ENCODE measurements at regions not wholly inside any gene's neighbourhood (a gene's known extent, or its start where the extent isn't known, plus 50 kb on each side); places are given as distances from the start of the nearest gene placed in this dataset.

DNA sequence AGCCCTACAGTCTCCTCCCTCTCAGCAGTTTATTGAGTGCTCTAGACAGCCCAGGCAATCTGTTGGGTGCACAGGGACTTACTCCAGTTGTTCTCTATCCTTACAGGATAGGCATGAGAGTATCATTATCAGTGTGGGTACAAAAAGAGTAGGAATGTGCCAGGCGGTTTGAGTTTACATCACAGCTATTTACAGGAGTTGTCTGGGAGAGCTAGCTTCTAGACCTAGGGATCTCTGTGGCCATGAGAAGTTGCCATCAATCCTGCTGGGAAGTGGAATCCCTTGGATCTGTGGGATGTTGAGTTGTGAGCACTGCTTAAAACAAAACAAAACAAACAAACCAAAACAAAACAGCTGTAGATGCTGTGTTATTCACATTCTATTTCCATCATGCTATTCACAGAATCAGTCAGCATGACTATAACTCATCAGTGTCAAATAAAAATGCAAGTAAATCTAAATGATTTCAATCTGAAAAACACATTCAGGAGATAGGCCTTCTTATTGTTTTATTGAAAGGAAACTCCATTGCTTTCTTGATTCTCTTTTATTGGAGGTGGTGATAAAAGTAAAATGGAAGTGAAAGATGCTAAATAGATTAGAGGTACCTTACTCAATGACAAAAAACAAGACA is 552.4 kb upstream of the ZNF608 start:
- Histone ChIP-seq H3K4me3 (ENCODE audit: low read depth in 1 of 3, low read length in 3 of 3) (no peak overlapping the region), H3K27me3 (ENCODE audit: control insufficient read depth in 4 of 4, insufficient read depth in 4 of 4, low read length in 3 of 4) (no peaks in the 10 kb centered on the region), H3K4me1 (ENCODE audit: control insufficient read depth in 4 of 4, insufficient read depth in 4 of 4, low read length in 3 of 4) (no peaks in the 10 kb centered on the region), H3K9me3 (ENCODE audit: control insufficient read depth in 4 of 4, low read length in 3 of 4) (no peaks in the 10 kb centered on the region), H3K36me3 (ENCODE audit: control insufficient read depth in 4 of 4, insufficient read depth in 3 of 4, low read depth in 1 of 4, low read length in 3 of 4) (no peaks in the 10 kb centered on the region), H3K9ac (ENCODE audit: low read depth in 1 of 2, low read length in 2 of 2) (no peak overlapping the region), H3K27ac (ENCODE audit: low read depth in 1 of 2, low read length in 2 of 2) (no peak overlapping the region)
- DNase-seq (ENCODE audit: low spot score): no peak
- WGBS: 91% methylated on average over 1 of the region's 1 CpG
- TF ChIP-seq, protein P1, sequence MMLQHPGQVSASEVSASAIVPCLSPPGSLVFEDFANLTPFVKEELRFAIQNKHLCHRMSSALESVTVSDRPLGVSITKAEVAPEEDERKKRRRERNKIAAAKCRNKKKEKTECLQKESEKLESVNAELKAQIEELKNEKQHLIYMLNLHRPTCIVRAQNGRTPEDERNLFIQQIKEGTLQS (IDR thresholded peaks at IDR 0.05): no peak
- no peak for TF ChIP-seq JUND (IDR thresholded peaks at IDR 0.05)

DNA sequence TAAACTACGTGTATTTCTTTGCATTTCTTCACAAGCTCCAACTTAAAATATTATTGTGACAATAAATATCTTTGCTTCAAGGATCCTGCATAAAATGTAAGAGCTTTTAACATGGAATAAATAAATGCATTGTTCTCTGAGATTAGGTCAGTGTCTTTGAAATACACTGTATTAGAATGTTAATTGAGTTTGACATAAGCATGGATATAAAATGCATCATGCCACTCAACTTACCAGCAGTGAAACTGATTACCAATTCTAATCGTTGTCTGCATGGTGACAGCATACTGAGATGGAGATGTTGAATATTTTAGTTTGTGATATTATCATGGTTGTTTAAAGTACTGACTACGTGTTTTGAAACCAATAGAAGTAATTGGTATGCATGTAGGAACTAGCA is 555.3 kb upstream of the ZNF608 start:
- TF ChIP-seq GABPA (IDR thresholded peaks at IDR 0.05 in 1 of 2, conservative IDR thresholded peaks at IDR 0.05 in 1 of 2) (no peak), RAD21 (IDR thresholded peaks at IDR 0.05) (no peak), EGR1 (IDR thresholded peaks at IDR 0.05; ENCODE audit: low read depth in 2 of 2) (no peak), TAF1 (conservative IDR thresholded peaks at IDR 0.05) (no peak), HNF4A (conservative IDR thresholded peaks at IDR 0.05) (no peak), NR2F2 (IDR thresholded peaks at IDR 0.05) (no peak), JUND (IDR thresholded peaks at IDR 0.05) (no peak), FOXA2 (IDR thresholded peaks at IDR 0.05) (no peak), RXRA (IDR thresholded peaks at IDR 0.05) (no peak), YY1 (IDR thresholded peaks at IDR 0.05) (no peak), SP1 (IDR thresholded peaks at IDR 0.05) (no peak), HNF4G (IDR thresholded peaks at IDR 0.05) (no peak), FOXA1 (IDR thresholded peaks at IDR 0.05) (no peak)
- TF ChIP-seq, protein P1 (IDR thresholded peaks at IDR 0.05): no peak
- TF ChIP-seq, protein P2, sequence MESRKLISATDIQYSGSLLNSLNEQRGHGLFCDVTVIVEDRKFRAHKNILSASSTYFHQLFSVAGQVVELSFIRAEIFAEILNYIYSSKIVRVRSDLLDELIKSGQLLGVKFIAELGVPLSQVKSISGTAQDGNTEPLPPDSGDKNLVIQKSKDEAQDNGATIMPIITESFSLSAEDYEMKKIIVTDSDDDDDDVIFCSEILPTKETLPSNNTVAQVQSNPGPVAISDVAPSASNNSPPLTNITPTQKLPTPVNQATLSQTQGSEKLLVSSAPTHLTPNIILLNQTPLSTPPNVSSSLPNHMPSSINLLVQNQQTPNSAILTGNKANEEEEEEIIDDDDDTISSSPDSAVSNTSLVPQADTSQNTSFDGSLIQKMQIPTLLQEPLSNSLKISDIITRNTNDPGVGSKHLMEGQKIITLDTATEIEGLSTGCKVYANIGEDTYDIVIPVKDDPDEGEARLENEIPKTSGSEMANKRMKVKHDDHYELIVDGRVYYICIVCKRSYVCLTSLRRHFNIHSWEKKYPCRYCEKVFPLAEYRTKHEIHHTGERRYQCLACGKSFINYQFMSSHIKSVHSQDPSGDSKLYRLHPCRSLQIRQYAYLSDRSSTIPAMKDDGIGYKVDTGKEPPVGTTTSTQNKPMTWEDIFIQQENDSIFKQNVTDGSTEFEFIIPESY (IDR thresholded peaks at IDR 0.05): no peak
- TF ChIP-seq, protein P3, sequence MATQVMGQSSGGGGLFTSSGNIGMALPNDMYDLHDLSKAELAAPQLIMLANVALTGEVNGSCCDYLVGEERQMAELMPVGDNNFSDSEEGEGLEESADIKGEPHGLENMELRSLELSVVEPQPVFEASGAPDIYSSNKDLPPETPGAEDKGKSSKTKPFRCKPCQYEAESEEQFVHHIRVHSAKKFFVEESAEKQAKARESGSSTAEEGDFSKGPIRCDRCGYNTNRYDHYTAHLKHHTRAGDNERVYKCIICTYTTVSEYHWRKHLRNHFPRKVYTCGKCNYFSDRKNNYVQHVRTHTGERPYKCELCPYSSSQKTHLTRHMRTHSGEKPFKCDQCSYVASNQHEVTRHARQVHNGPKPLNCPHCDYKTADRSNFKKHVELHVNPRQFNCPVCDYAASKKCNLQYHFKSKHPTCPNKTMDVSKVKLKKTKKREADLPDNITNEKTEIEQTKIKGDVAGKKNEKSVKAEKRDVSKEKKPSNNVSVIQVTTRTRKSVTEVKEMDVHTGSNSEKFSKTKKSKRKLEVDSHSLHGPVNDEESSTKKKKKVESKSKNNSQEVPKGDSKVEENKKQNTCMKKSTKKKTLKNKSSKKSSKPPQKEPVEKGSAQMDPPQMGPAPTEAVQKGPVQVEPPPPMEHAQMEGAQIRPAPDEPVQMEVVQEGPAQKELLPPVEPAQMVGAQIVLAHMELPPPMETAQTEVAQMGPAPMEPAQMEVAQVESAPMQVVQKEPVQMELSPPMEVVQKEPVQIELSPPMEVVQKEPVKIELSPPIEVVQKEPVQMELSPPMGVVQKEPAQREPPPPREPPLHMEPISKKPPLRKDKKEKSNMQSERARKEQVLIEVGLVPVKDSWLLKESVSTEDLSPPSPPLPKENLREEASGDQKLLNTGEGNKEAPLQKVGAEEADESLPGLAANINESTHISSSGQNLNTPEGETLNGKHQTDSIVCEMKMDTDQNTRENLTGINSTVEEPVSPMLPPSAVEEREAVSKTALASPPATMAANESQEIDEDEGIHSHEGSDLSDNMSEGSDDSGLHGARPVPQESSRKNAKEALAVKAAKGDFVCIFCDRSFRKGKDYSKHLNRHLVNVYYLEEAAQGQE (IDR thresholded peaks at IDR 0.05): no peak
- H3K4me3 ChIP-seq (ENCODE audit: low read depth in 1 of 3, low read length in 3 of 3): no peak overlapping the region
- H3K27me3 ChIP-seq (ENCODE audit: control insufficient read depth in 4 of 4, insufficient read depth in 4 of 4, low read length in 3 of 4): no peaks in the 10 kb centered on the region
- H3K36me3 ChIP-seq (ENCODE audit: control insufficient read depth in 4 of 4, insufficient read depth in 3 of 4, low read depth in 1 of 4, low read length in 3 of 4): no peaks in the 10 kb centered on the region
- H3K9me3 ChIP-seq (ENCODE audit: control insufficient read depth in 4 of 4, low read length in 3 of 4): no peaks in the 10 kb centered on the region
- DNase-seq (ENCODE audit: low spot score): no peak
- 80% methylated on average over 3 of the region's 3 CpGs for WGBS
- no peaks in the 10 kb centered on the region for H3K4me1 ChIP-seq (ENCODE audit: control insufficient read depth in 4 of 4, insufficient read depth in 4 of 4, low read length in 3 of 4)
- no peak overlapping the region for H3K9ac ChIP-seq (ENCODE audit: low read depth in 1 of 2, low read length in 2 of 2)
- no peak overlapping the region for H3K27ac ChIP-seq (ENCODE audit: low read depth in 1 of 2, low read length in 2 of 2)

All from liver (tissue), 7 donors.